ENCODE measurements at regions not wholly inside any gene's neighbourhood (a gene's known extent, or its start where the extent isn't known, plus 50 kb on each side); places are given as distances from the start of the nearest gene placed in this dataset.
A peak's percentile ranks its signal among the peaks of the same experiment; 100 is the strongest.

DNA sequence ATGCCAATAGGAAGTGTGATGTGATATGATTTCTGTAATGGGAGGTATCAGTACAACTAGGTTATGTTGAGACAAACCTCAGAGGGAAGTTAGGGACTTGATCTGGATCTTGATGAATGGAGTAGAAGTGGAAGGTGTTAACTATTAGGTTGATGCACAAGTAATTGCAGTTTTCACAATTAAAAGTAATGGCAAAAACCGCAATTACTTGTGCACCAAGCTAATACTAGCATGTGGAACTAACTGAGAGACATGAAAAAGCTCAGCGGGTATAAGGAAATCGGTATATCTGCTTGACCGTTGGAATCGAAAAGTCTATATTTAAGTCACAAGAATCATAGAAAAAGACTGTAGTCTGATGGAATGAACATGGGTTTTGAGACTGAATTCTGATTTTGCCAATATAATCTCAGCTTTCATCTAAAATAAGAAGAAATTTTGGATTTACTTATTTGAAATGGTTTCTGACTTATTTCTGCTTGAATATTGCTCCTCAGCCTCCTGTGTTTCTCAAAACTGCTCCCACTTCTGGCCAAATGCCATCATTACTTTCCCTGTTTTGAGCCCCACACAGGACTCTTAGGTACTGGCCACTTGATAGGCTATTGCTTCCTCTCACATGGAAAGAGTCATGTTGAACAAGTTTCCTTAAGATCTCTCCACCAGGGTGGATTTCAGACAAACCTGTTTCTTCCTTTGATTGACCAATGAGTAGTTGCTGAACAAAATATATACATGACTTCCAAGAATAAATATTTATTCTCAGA is 271.5 kb upstream of the COL8A1 start:
- peak; percentile 15 for DNase-seq (ENCODE audit: low read depth)

DNA sequence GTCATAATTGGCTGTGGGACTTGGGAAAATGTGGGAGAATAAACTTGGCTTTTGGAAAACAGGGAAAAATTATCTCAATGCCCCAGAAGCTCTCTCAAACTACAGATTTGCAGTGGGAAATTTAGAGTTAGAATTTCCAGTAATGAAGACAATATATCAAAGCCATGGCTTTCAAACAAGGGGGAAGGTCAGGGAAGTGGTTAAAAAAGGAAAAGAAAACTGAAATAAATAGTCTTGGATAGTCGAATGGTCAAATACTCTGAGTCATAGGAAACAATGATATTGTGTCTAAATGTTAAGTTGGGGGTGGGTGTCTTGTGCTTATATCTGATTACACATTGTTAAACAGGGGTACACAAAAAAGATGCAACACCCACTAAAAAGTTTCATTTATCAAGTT is 272.4 kb upstream of the COL8A1 start:
- peak; percentile 11 for DNase-seq (ENCODE audit: low read depth)

DNA sequence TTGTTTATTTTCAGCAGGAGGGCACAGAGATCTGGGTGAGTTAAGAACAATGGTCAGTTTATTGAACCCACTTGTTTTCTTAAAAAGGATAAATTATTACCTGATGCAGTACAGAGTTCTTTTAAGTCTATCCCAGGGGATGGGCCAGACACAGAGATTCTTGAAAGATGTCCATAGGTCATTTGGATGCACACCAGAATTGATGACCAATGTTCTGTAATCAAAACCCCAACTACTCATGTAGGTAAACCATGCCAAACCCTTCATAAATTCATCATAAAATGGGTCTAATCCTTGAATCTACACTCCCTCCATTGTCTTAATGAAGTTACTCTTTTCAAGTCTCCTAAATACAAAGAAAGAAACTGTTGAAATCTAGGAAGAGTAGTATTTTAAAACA is 273.0 kb upstream of the COL8A1 start:
- peak; percentile 11 for DNase-seq (ENCODE audit: low read depth)

DNA sequence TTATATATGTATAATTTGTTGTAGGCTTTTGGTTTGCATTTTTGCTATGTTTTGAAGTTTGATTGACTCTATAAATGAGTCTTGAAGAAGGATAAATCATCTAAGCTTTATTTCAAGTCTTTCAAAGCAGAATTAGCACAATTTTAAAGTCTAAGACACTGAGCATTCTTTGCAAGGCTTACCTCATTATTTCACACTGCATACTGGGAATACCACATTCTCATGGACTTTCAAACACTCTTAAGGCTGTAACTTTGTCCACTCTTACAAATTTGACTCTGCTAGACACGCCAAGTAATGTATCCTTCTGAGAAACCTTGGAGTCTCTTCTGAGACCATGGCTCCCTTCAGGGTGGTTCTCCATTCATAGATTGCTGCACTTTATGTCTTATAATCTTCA is 281.3 kb upstream of the COL8A1 start:
- DNase-seq (ENCODE audit: low read depth), result no peak

DNA sequence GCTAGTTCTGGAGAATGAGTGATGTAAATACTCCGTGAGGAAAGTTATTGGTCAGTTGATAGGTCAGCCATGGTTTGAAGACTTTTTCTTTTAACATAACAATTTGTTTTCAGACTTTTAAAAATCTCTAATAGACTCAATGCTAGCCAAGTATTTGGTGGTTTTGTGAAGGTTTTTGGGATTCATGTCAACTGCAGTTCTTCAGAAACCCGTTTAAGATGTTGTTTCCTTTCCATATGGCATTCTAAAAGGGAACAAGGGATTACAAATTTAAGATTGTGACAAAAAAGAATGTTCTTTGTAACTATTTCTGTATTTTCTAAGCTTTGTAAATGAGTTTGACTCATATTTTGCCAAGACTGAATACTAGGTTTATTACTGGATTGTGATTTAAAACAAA is 281.7 kb upstream of the COL8A1 start:
- DNase-seq (ENCODE audit: low read depth), result no peak

DNA sequence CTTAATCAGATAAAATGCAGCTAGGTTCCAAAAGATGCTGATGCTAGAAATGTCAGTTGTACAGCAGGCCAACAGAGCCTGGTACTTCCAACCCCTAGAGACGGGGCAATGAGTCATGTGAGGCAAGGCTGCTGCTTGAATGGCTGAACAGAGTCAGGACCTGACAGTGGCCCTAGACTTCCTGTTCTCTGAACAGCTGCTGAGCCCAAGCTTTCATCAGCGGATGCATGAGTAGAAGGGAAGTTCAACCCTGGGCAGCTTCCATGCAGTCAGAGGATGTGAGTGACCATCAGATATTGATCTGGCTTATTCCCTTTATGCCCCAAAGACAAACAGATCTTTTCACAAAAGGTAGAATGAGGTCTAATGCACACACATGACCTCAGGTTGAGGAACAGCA is 282.9 kb upstream of the COL8A1 start:
- peak; percentile 5 for DNase-seq (ENCODE audit: low read depth)

DNA sequence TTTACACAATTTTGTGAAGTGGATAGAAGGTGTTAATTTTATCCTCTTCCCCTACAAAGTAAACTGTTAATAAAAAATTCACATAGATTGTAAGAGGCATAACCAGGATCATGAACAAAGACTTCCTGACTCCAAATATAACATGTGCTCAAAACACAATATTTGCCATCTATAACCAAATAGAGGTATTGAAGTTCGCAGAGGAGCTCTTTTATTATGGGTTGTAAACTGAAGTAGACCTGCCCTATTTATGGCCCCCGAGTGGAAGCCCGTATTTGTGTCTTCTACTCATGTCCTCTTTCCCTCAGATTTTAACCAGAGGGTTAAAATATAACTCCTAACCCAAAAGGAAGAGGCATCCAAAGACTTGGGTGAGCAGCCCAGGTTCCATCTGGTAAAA is 285.6 kb upstream of the COL8A1 start:
- no peak for DNase-seq (ENCODE audit: low read depth)

DNA sequence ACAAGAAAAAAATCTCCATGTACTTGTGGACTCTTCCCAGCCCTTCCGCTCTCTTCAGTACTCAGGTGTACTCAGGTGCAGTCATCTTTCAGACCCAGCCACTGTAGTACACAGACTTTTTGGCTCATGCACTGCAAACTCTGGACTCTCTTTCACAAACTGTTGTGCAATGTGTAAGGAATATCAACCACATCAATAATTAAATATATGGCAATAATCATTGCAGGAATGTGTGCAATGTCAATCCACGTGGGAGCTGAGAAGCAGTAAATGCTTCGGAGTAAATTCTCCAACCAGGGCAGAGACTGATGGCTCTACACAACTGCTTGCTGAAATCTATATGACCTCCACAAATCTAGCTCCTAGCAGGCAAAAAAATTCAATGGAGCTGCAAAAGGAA is 287.3 kb upstream of the COL8A1 start:
- no peak for DNase-seq (ENCODE audit: low read depth)

DNA sequence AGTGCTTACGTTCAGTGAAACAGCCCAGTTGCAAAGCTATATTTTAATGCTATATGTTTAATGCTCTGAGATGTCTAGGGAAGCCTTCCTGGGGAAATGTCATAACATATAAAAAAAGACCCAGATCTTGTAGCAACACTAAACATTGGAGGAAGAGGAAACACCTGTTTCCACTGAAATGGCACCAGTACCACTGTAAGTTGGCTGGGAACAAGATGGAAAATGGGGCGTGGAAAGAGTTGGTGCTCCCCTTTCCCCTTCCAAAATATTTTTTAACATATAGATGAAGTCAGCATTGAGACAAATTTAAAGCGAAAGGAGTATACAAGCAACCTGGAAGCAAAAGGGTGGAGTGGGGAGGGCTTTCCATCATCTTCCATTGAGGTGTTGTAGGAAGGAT is 289.9 kb upstream of the COL8A1 start:
- no peak for DNase-seq (ENCODE audit: low read depth)

DNA sequence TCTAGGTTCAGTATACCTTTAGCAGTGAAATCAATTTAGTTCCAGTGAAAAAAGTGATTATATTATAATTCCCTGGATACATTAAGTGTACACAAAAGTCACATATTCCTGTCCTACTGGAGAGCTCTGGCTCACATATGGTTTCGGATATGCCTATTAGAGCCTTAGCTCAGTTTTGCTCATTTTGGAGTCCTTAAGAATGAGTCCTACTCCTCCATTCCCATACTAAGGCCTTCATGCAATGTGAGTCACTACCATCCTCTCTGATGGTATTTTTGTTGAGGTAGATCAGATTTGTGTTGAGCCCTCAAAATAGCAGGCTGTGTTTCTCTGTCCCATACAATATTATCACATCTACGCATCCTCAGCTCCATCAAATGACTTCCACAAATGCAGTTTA is 294.2 kb upstream of the COL8A1 start:
- peak; percentile 48 for DNase-seq (ENCODE audit: low read depth)

DNA sequence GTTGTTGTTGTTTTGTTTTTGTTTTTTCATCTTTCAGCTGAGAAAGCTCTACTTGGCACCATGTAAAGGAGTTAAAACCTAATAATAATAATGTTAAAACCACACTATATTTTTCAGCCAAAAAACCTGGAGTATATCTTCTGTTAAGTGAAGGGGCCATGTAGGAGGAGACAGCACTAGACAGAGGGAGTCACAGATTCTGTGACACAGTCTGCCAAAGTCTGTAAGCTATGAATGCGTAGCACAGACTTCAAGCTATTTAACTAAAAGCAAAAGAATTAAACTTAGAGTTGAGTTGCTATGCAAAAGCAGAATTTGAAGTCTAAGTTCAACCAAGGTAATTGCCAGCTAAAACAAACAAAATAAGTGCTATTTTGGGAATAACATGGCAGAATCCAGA is 296.0 kb upstream of the COL8A1 start:
- no peak for DNase-seq (ENCODE audit: low read depth)

DNA sequence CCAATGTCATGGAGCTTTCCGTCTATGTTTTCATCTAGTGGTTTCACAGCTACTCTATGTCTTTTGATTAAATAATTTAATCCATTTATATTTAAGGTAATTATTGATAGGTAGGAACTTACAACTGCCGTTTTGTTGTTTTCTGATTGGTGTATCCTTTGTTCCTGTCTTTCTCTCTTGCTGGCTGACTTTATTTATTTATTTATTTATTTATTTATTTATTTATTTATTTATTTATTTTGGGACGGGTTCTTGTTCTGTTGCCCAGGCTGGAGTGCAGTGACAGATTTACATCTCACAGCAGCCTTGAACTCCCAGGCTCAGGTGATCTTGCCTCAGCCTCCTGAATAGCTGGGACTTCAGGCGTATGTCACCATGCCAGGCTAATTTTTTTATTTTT is 299.2 kb upstream of the COL8A1 start:
- no peak for DNase-seq (ENCODE audit: low read depth)

DNA sequence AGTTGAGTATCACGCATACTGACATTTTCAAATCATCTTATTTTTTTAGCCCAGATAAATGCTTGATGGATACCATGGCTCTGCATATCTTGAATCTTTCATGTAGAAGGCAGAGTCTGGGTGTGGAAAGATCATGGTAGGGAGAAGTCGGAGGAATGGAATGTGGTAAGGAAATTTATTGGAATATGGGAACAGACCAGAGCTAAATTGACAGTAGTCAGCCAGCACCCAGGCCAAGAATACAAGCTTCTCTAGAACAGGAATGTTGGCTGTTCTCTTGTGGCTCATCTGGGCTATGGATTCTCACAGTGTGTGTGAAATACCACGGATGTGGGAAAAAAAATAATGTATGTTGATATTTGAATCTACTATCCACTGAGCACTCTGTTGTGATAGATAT is 305.7 kb upstream of the COL8A1 start:
- DNase-seq (ENCODE audit: low read depth), result peak; percentile 14

DNA sequence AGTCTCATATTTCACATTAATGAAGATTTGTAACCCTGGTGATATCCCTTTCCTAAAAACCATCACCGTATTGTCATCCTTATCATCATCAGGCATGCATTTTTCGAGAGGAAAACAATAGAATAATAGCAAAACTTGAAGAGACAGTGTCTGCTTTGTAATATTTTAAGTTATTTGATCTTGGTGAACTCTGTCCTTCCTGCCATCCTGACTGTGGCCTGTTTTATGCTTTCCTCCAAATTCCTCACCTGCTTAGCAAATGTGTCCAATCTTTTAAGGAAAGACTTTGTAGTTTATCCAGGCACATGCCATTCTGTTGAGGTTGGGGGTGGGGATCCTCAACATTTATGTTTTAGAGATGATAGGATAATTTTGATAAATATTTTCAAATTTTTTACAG is 306.1 kb upstream of the COL8A1 start:
- no peak for DNase-seq (ENCODE audit: low read depth)

DNA sequence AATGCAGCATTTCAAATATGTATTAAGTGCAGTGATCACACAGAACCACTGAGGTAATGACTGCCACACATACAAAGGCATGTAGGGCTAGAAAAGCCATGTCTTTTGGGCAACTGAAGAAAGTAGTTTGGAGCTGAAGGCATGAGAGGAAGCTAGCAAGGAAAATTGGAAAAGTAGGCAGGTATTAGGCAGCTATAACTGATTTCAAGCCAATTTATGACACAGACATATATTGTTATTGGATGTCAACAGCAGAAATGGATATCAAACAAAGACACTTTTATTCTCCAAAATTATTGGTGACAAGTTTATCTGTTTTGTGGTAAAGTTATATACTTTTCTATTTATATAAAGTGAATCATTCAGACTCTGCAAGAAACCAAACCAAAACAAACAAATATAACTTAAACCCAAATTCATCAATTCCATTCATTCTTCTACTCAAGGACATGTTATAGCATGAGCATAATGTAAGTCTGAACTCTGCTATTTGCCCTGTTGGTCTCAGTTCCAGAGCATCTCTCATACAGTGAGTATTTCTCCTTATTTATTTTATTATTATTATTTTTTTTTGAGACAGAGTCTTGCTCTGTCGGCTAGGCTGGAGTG is 307.4 kb upstream of the COL8A1 start:
- DNase-seq (ENCODE audit: low read depth), result peak; percentile 3

DNA sequence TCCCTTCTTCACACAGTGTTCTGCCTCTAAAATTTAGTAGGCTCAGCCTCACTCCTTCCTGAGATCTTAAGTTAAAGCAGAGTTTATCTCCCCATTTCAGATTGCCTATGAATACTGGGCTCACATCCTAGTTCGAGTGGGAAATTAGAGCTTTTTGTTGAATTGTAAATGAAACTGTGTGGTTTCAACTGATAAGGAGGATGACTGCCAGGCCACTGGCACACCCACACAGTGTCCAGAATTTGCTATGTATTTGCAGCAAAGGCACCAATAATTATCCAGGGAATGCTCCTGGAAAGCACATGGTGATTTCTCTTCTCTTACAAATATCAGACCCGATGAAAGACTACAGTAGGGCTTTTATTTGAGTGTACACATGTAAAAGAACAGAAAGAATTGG is 308.1 kb upstream of the COL8A1 start:
- no peak for DNase-seq (ENCODE audit: low read depth)

DNA sequence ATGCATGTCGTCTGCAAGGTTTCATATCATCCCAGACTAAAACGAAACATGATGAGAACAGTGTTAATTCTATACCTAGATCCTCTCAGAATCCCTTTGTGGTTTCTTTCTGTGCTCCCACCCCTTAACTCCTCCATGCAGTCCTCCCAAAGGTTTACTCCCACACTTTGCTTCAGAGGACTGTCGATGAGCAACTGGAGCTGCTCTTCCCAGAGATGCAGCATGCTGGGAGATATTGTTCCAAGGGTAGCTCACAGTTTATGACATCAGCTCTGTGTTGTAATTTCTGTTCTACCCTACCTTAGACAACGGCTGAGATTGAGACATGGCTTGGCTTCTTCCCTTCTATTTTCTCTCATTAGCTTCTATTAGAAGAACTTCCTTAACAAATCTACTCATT is 313.0 kb upstream of the COL8A1 start:
- DNase-seq (ENCODE audit: low read depth), result no peak

DNA sequence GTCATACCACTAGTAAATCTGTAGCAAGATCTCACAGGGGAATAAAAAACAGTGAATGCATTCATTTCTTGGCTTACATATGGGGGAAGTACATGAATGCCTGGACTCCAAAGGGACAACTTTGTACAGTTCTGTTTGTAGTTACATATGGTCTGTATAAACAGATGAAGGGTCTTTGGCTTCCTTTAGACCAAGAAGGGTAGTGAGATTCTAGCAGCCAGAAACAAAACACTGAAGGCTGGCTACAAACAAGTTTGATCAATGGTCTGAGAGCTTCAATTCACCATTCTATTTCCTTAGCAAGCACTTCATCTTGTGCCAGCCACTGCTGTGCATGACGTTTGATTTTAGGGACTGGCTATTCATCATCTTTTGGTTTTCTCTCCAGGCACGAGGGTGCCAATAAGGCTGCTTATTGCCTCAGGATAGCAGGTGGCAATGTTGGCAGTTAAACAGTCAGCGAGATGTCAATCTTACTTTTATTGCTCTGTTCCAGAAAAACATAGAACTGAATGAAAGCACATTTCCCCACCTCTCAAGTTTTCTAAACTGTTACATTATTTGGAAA is 313.7 kb upstream of the COL8A1 start:
- DNase-seq (ENCODE audit: low read depth), result no peak

DNA sequence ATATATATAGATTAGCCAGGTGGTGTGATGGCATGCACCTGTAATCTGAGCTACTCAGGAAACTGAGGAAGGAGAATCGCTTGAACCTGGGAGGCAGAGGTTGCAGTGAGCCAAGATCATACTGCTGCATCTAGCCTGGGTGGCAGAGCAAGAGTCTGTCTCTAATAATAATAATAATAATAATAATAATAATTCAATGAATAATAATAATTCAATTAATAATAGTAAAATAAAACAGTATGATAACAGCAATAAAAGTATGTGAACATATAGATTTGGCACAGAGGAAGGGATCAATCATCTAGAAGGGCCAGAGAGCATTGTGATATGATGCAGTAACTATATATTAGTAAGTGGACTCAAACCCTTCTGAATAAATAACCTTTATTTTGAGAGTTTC is 314.5 kb upstream of the COL8A1 start:
- no peak for DNase-seq (ENCODE audit: low read depth)

DNA sequence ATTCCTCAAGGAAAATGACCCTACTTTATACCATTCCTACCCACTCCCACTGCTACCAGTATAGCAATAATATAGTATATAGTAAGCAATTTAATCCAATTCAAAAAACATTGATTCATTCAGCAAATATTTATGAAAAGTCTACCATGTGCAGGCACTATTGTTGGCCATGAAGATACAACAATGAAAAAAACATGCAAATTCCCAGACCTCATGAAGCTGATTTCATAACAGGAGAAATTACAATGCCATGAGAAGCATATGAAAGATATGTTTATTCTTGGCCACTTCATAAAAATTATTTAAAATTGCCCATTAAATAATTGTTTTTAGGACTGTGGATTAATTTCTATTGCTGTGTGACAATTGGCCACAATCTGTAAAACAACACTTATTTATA is 315.8 kb upstream of the COL8A1 start:
- DNase-seq (ENCODE audit: low read depth), result no peak

DNA sequence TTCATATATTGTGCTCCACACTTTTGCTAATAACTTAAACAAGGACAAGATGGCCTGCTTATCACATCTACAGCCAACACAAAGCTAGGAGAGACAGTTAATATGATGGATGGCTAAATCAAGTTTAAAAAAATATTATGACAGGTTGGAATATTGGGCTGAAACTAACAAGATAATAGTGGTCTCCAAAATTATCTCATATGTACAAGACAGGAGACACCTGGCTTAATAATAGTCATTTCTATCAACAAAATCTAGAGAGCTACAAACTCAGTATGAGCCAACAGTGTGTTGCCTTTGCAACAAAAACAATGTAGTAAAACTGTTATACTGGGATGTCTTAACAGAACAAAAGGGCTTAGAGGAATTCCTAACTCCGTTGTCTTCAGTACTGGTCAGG is 317.1 kb upstream of the COL8A1 start:
- no peak for DNase-seq (ENCODE audit: low read depth)

DNA sequence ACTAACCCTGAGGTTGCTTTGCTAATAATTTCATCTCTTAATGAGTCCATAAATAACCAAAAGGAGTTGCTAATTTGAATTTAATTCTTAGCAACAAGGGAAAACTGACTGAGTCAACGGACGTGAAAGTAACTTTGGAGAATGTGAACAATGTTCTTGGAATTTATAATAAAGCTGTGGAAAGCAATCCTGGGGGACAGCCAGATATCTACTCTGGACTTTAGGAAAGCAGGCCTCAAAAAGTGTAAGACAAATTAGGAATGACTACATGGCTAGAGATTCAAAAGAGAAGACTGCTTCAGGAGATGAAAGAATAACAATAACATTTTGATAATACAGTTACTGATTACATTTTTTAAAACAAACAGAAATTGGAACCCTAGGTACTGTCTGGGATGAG is 318.4 kb upstream of the COL8A1 start:
- DNase-seq (ENCODE audit: low read depth), result peak; percentile 85

DNA sequence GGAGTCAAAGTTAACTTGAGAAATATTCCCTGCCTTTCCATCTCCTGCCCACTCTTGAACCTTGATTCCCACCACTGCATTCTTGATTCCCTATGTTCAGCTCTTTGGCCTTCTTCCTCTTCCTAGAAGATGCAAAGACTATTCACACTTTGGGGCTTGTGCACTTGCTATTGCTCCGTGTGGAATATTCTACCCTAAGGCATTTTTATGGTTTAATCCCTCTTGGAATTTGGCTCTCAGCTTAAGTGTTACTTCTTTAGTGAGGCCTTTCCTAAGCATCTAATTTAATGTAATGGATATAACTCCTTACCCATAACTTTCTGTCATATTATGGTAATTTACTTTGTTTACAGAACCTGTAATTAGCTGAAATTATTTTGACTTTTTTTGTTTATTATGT is 318.9 kb upstream of the COL8A1 start:
- DNase-seq (ENCODE audit: low read depth), result peak; percentile 43

DNA sequence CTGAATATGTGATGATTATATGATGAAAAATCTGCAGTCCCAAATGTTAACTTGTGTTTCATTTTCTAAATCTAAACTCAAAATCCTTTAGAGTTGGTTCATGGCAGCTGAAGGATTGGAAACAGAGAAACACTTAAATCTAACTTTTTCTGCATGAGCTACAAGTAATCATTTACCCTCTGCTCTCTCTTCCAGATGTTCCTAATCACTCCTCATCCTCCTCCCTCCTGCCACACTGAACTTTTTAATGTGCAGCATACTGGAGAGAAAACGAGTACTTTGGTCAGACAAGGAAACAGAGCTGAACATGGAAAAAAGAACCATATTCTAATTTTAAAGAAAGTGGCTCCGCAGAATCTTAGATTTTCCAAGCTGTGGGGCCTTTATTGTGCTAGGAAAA is 321.2 kb upstream of the COL8A1 start:
- no peak for DNase-seq (ENCODE audit: low read depth)
